GM12872 (cell line): ENCODE measurements at regions not wholly inside any gene's neighbourhood (a gene's known extent, or its start where the extent isn't known, plus 50 kb on each side); places are given as distances from the start of the nearest gene placed in this dataset.

Source experiments
- TF ChIP-seq, protein P1 (sequence below): IDR thresholded peaks from 3 replicates; pipeline ENCODE4 v1.5.1; 2011; ENCODE audit warnings: low read depth, mild to moderate bottlenecking, low read length, moderate library complexity; ENCODE audit not compliant: insufficient read depth

DNA sequence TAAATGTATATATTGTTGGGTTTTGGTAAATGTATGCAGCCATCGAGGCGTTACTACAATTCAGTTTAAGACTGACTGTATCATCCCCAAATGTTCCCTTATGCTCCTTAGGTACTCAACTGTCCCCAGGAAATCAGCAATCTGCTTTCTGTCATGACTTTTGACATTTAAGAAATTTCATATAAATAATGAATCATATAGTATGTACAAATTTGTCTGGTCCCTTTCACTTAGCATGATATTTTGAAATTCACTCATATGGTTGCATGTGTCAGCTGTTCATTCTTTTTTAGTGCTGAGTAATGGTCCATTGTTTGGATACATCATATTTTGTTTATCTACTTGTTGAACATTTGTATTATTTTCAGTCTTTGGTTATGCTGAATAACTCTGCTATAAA is 218.8 kb downstream of the C4orf33 start:
- TF ChIP-seq, protein P1, sequence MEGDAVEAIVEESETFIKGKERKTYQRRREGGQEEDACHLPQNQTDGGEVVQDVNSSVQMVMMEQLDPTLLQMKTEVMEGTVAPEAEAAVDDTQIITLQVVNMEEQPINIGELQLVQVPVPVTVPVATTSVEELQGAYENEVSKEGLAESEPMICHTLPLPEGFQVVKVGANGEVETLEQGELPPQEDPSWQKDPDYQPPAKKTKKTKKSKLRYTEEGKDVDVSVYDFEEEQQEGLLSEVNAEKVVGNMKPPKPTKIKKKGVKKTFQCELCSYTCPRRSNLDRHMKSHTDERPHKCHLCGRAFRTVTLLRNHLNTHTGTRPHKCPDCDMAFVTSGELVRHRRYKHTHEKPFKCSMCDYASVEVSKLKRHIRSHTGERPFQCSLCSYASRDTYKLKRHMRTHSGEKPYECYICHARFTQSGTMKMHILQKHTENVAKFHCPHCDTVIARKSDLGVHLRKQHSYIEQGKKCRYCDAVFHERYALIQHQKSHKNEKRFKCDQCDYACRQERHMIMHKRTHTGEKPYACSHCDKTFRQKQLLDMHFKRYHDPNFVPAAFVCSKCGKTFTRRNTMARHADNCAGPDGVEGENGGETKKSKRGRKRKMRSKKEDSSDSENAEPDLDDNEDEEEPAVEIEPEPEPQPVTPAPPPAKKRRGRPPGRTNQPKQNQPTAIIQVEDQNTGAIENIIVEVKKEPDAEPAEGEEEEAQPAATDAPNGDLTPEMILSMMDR, result no peak

DNA sequence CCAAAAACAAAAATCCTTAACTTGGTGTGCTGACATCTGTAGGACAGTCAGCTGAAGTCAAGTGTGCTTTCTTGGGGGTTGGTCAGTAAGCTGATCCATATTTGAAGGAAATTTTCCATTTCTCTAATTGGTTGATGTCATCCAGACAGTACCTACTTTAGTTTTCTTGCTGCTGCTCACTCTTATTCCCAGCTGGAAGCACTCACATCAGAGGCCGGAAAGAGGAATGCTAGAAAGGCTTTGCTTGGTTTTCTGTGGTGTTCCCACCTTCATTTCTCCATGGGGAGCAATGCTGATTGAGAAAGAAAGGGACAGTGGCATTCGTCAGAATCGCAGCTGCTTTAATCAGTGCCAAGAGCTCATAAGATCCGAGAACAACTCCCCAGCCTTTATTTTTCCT is 227.0 kb downstream of the C4orf33 start:
- TF ChIP-seq, protein P1, result no peak

DNA sequence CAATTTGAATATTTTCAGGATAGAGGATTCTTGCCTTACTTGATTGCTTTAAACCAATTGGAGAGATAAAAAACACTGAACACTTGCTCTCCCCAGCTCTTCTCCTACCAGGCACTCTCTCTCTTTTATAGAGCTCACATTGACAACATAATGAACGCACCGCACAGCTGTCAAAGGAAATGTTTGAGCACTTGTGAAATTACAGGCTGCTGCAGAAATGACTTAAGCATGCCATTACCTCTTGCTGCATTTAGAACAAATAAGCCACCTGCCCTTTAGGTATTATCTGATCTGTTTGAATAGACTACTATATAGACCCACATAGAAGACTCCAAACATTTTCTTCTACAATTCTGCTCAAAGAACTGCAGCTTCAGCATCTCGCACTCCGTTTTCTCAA is 227.7 kb downstream of the C4orf33 start:
- TF ChIP-seq, protein P1, result no peak

DNA sequence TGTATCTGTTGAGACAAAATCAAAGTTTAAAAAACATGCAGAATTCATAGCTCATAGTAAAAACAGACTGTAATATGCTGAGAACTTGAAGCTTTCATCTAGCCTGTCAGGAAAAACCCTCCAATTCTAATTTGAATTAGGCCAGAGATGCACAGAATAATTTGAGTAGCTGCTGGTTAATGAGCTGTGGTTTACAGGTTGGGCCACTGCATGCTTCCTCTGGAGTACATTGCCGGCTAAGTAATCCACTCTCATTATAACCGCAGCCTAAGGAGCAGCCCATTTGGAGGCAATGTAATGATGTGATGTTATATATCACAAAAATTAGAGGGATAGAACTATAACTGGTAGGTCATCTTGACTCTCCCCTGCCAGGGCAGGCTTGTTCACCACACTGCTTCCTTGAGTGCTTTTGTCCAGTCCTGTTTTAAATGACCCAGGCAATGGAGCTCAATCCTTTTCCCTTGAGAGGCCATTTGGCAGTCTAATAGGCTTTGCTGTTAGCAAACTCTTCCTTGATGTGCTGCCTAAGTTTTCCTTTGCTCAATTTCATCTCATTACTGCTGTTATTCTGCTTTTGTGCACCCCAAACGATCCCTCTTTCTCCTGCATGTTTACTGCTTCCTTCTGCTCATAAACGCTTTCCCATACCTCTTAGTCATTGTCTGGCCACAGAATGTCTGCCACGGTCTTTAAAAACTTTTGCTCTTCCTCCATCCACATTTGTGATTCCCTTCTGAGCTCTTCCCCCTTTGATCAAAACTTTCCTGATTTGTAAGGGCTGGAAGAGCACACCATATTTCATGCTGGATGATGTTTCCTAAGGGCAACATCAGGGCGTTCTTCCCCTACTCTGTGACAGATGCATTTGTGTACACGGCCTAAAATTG is 230.9 kb downstream of the C4orf33 start:
- TF ChIP-seq, protein P1, result no peak

DNA sequence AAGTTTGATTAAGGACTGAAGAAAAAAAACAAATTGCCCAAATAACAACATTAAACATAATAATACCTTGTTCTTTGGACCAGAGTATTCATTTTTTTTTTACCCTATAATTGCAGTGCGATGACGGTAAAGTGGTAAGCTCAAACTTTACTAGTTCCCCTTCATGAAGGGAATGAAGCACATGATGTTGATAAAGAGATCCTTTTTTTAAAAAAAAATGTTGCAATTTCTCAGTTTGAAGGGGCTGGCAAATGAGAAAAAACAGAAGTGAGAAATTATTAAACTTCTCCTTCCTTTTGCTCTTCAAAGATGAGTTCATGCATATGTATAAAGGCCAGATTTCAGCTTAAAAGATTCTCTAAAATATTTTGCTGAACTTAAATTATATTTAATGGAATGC is 231.7 kb downstream of the C4orf33 start:
- TF ChIP-seq, protein P1, result no peak

DNA sequence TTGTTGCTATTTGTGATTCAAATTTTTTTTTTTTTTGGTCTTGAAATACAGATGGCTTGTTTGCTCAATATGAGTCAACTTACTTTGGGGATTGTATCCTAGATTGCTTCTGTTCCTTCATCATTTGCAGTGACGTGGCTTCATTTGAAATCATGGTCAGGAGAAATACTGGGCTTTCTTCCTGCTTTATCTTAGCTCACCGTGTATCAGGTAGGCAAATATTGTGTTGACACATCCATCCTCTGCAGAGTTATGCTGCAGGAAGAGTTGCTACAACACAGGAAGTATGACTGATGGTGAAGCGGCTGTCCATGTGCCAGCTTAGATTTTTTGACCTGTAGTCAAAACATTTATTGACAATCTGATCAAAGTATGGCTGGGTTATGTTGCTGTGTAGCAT is 232.2 kb downstream of the C4orf33 start:
- TF ChIP-seq, protein P1, result no peak

DNA sequence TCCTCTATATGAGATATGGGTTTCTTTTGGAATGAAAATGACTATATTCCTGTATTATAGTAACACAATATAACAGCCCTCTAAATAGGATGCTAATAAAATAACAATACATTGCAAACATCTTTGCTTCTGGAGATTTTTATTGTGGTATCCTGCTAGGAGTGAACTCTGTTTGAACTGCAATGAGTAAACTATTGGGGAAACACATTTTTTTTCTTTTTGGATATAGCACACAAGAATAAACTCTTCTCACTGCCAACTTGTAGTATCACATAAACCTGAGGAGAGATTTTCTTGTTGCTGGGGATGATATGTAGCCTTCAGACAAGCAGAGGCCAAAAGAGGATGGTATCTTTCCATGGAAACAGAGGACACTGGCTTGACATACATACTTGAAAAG is 238.2 kb downstream of the C4orf33 start:
- TF ChIP-seq, protein P1, result no peak

DNA sequence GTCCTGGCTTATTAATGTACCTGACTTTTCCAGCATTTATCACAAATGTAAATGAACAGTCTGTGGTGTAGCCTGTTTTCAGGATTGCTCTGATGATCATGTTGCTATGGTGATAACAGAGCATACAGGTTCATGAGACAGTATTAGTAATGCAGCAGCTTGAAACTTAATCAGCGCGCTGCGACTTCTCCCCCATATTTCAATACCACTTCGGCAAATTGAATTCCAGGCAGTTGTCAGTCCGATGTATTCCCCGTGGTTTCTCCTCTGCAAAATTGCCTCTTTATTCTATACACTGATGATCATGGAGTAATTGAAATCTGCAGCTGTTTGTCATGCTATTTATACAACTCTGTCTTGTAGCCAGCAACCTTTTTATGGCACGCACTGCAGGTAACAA is 239.3 kb downstream of the C4orf33 start:
- TF ChIP-seq, protein P1, result no peak
